ENCODE measurements at regions not wholly inside any gene's neighbourhood (a gene's known extent, or its start where the extent isn't known, plus 50 kb on each side); places are given as distances from the start of the nearest gene placed in this dataset.

DNA sequence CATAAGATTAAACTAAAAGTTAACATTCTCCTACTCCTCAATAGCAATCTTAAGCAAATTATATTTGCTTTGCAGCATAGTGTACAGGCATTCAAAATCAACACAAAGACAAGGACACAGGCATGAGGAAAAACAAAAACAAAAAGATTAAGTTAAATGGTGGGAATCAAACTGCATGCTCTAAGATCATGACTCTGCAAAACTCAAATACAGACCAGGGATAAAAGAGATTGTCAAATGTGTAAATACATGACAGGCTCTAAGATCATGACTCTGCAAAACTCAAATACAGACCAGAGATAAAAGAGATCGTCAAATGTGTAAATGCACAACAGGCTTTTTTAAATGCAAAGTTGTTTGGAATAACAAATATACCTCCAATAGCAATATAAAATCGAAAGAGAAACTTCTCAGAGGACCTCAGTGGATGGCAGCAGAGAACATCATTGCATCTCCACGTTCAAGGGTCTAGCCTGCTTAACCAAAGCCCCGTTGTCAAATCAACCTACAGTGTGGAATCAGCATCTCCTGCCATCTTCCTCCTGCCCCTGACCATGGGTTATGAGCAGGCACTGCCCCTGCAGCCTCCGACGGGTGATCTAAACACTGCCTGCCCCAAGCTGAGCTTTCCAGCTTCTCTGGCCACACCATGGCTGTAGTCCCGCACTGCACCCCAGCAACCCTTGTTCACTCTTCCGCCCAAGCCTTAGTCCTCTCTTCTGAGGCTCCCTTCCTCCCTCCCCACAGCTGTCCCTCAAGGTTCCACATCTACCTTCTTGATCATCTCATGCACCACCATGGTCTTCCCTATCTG, 446.1 kb downstream of the SOX9 start:
- H3K79me2 ChIP-seq (ENCODE audit: insufficient read depth, low read length) = no peaks in the 10 kb centered on the region
- H3K27ac ChIP-seq (ENCODE audit: low read depth in 1 of 2, low read length in 2 of 2) = no peak overlapping the region
- Mint-ChIP-seq H3K9me3 (no peaks in the 10 kb centered on the region), H3K4me3 (no peak overlapping the region), H3K27ac (peak overlapping the region in 1 of 7 donors; percentile 1), H3K27me3 (ENCODE audit: low read depth in 3 of 3) (peaks cover 3 to 16% (median 6%) of the 10 kb centered on the region in 3 donors), H3K4me1 (no peaks in the 10 kb centered on the region), H3K36me3 (no peaks in the 10 kb centered on the region)
- intact Hi-C loops (cut with micrococcal nuclease) = no loop called here
- H3K9ac ChIP-seq (ENCODE audit: insufficient read depth, low read length, poor library complexity, severe bottlenecking) = no peak overlapping the region
- no peak overlapping the region for H3K4me3 ChIP-seq (replicated peaks in 1 of 3; ENCODE audit: low read depth in 2 of 3, low read length in 3 of 3)
- no peaks in the 10 kb centered on the region for H3K36me3 ChIP-seq (replicated peaks in 1 of 2; ENCODE audit: control insufficient read depth in 1 of 2, insufficient read depth in 2 of 2, low read length in 2 of 2)
- no peak overlapping the region for H2AFZ ChIP-seq (ENCODE audit: insufficient read depth, low read depth, low read length, poor library complexity, severe bottlenecking)
- no peak overlapping the region for H3K4me2 ChIP-seq (replicated peaks; ENCODE audit: extremely low read depth, low read length, poor library complexity, severe bottlenecking)
- H4K20me1 ChIP-seq (ENCODE audit: insufficient read depth, low read length) = no peaks in the 10 kb centered on the region
- no peaks in the 10 kb centered on the region for H3K9me3 ChIP-seq (replicated peaks in 1 of 2; ENCODE audit: control insufficient read depth in 1 of 2, insufficient read depth in 1 of 2, low read length in 2 of 2)
- TF ChIP-seq, protein P1, sequence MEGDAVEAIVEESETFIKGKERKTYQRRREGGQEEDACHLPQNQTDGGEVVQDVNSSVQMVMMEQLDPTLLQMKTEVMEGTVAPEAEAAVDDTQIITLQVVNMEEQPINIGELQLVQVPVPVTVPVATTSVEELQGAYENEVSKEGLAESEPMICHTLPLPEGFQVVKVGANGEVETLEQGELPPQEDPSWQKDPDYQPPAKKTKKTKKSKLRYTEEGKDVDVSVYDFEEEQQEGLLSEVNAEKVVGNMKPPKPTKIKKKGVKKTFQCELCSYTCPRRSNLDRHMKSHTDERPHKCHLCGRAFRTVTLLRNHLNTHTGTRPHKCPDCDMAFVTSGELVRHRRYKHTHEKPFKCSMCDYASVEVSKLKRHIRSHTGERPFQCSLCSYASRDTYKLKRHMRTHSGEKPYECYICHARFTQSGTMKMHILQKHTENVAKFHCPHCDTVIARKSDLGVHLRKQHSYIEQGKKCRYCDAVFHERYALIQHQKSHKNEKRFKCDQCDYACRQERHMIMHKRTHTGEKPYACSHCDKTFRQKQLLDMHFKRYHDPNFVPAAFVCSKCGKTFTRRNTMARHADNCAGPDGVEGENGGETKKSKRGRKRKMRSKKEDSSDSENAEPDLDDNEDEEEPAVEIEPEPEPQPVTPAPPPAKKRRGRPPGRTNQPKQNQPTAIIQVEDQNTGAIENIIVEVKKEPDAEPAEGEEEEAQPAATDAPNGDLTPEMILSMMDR (IDR thresholded peaks at IDR 0.05) = no peak
- no peak for DNase-seq
- H3K27me3 ChIP-seq (ENCODE audit: control insufficient read depth in 2 of 2, insufficient read depth in 2 of 2, low read length in 2 of 2) = no peaks in the 10 kb centered on the region
- H3K4me1 ChIP-seq (ENCODE audit: control insufficient read depth in 1 of 2, insufficient read depth in 2 of 2, low read length in 2 of 2) = no peaks in the 10 kb centered on the region
- WGBS (ENCODE audit: insufficient coverage) = 83% methylated on average over 7 of the region's 8 CpGs

DNA sequence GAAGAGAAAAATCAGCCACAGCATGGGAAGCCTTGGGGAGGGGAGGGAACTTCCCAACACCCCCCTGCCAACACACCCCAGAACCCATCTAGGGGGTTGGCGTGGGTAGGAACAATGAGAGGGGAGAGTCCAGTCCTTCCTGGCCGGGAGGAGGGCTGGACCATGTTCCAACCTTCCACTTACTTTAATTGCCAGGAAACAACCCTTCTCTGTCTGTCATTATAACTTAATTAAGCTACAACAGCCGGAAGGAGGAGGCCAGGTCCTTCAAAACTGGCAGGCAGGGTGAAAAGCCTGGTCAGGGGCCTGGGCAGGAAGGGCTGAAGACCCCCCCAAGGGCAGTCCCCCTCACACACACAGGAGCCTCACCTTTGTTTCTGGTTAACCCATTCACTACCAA, 447.0 kb downstream of the SOX9 start:
- TF ChIP-seq, protein P1 (IDR thresholded peaks at IDR 0.05) = no peak
- no peak overlapping the region for H2AFZ ChIP-seq (ENCODE audit: insufficient read depth, low read depth, low read length, poor library complexity, severe bottlenecking)
- no peaks in the 10 kb centered on the region for H3K36me3 ChIP-seq (replicated peaks in 1 of 2; ENCODE audit: control insufficient read depth in 1 of 2, insufficient read depth in 2 of 2, low read length in 2 of 2)
- H3K27me3 ChIP-seq (ENCODE audit: control insufficient read depth in 2 of 2, insufficient read depth in 2 of 2, low read length in 2 of 2) = no peaks in the 10 kb centered on the region
- Mint-ChIP-seq H3K36me3 (no peaks in the 10 kb centered on the region), H3K27ac (no peak overlapping the region), H3K4me3 (no peak overlapping the region), H3K4me1 (no peaks in the 10 kb centered on the region), H3K9me3 (no peaks in the 10 kb centered on the region), H3K27me3 (ENCODE audit: low read depth in 3 of 3) (peaks cover 3 to 18% (median 6%) of the 10 kb centered on the region in 3 donors)
- no peaks in the 10 kb centered on the region for H3K79me2 ChIP-seq (ENCODE audit: insufficient read depth, low read length)
- H3K4me2 ChIP-seq (replicated peaks; ENCODE audit: extremely low read depth, low read length, poor library complexity, severe bottlenecking) = no peak overlapping the region
- H3K9ac ChIP-seq (ENCODE audit: insufficient read depth, low read length, poor library complexity, severe bottlenecking) = no peak overlapping the region
- intact Hi-C loops (cut with micrococcal nuclease) = no loop called here
- H3K4me3 ChIP-seq (replicated peaks in 1 of 3; ENCODE audit: low read depth in 2 of 3, low read length in 3 of 3) = no peak overlapping the region
- no peak for DNase-seq
- WGBS (ENCODE audit: insufficient coverage) = 83% methylated on average over 1 of the region's 3 CpGs
- H3K27ac ChIP-seq (ENCODE audit: low read depth in 1 of 2, low read length in 2 of 2) = no peak overlapping the region
- H3K9me3 ChIP-seq (replicated peaks in 1 of 2; ENCODE audit: control insufficient read depth in 1 of 2, insufficient read depth in 1 of 2, low read length in 2 of 2) = no peaks in the 10 kb centered on the region
- H4K20me1 ChIP-seq (ENCODE audit: insufficient read depth, low read length) = no peaks in the 10 kb centered on the region
- no peaks in the 10 kb centered on the region for H3K4me1 ChIP-seq (ENCODE audit: control insufficient read depth in 1 of 2, insufficient read depth in 2 of 2, low read length in 2 of 2)
